Thyroid gland (tissue), 4 donors: ENCODE measurements at regions not wholly inside any gene's neighbourhood (a gene's known extent, or its start where the extent isn't known, plus 50 kb on each side); places are given as distances from the start of the nearest gene placed in this dataset.

ENCODE experiments used
- POLR2A ChIP-seq, 2 donors: fragments of 450-650 bp; IDR thresholded peaks; one replicate each; pipeline ENCODE4 v1.6.1; 2017; ENCODE audit warnings: antibody characterized with exemption in 2 of 2, mild to moderate bottlenecking in 2 of 2, moderate library complexity in 1 of 2
- TF ChIP-seq, protein P1 (sequence below), 6 experiments: fragments of 200-600 bp in 3 of 6; fragments of 450-650 bp in 3 of 6; sonication (generic) in 3 of 6; IDR thresholded peaks; one replicate each; pipeline ENCODE4 v1.5.1; 2016 to 2019; ENCODE audit warnings: antibody characterized with exemption in 6 of 6, mild to moderate bottlenecking in 2 of 6, inconsistent platforms in 1 of 6, moderate library complexity in 1 of 6

GRCh38 chr12:39065455-39065854, 160.1 kb upstream of the CPNE8 start:
- TF ChIP-seq POLR2A (IDR thresholded peaks at IDR 0.05): no peak
- TF ChIP-seq, protein P1, sequence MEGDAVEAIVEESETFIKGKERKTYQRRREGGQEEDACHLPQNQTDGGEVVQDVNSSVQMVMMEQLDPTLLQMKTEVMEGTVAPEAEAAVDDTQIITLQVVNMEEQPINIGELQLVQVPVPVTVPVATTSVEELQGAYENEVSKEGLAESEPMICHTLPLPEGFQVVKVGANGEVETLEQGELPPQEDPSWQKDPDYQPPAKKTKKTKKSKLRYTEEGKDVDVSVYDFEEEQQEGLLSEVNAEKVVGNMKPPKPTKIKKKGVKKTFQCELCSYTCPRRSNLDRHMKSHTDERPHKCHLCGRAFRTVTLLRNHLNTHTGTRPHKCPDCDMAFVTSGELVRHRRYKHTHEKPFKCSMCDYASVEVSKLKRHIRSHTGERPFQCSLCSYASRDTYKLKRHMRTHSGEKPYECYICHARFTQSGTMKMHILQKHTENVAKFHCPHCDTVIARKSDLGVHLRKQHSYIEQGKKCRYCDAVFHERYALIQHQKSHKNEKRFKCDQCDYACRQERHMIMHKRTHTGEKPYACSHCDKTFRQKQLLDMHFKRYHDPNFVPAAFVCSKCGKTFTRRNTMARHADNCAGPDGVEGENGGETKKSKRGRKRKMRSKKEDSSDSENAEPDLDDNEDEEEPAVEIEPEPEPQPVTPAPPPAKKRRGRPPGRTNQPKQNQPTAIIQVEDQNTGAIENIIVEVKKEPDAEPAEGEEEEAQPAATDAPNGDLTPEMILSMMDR (IDR thresholded peaks at IDR 0.05): no peak
